ENCODE measurements at regions not wholly inside any gene's neighbourhood (a gene's known extent, or its start where the extent isn't known, plus 50 kb on each side); places are given as distances from the start of the nearest gene placed in this dataset.

GRCh38 chr14:61602733-61603077 lies 92.6 kb upstream of the HIF1A start:
- H3K4ac ChIP-seq (ENCODE audit: low read depth, low read length): no peak overlapping the region
- peaks cover 10% of the 10 kb centered on the region for H3K4me1 ChIP-seq (ENCODE audit: insufficient read depth, low read length)
- no peak for TF ChIP-seq CTCF (conservative IDR thresholded peaks at IDR 0.05)
- H2BK12ac ChIP-seq (ENCODE audit: insufficient read length, low read depth, low read length): no peak overlapping the region
- no CpG with 5 or more reads among the region's 1 CpG for WGBS (ENCODE audit: extremely low coverage, insufficient read length, low lambda C conversion rate)
- H4K8ac ChIP-seq (replicated peaks; ENCODE audit: insufficient read length, low read depth, low read length): no peak overlapping the region
- Mint-ChIP-seq H3K27me3 (ENCODE audit: low read depth) (no peaks in the 10 kb centered on the region), H3K9me3 (no peaks in the 10 kb centered on the region), H3K4me3 (no peak overlapping the region), H3K27ac (peak overlapping the region in 2 of 3 experiments; percentile 1 to 55; a peak in 1 of 7 replicates), H3K36me3 (ENCODE audit: insufficient read depth in 1 of 3, low read depth in 3 of 3) (no peaks in the 10 kb centered on the region), H3K4me1 (peaks cover 43 to 45% of the 10 kb centered on the region in 2 experiments)
- H2BK120ac ChIP-seq (ENCODE audit: low read depth, low read length, poor library complexity, severe bottlenecking): no peak overlapping the region
- H3K56ac ChIP-seq (ENCODE audit: insufficient read length, low read depth, low read length): no peak overlapping the region
- H2BK5ac ChIP-seq (ENCODE audit: insufficient read length, low read length): no peak overlapping the region
- no peak overlapping the region for H2BK20ac ChIP-seq (ENCODE audit: low read depth, low read length, poor library complexity, severe bottlenecking)
- no peak overlapping the region for H2AFZ ChIP-seq (ENCODE audit: low read length)
- no peak overlapping the region for H4K91ac ChIP-seq (ENCODE audit: insufficient read length, low read depth, low read length)
- no peak overlapping the region for H3T11ph ChIP-seq (ENCODE audit: low read length)
- H3K9ac ChIP-seq (ENCODE audit: extremely low read depth, insufficient read length, low read length): no peak overlapping the region
- H2AK5ac ChIP-seq (ENCODE audit: insufficient read length, low read length): no peak overlapping the region
- H3K18ac ChIP-seq (ENCODE audit: insufficient read length, low read depth, low read length): no peak overlapping the region
- H3K14ac ChIP-seq (ENCODE audit: insufficient read depth, low read length): no peak overlapping the region
- H3K23ac ChIP-seq (ENCODE audit: insufficient read length, low read depth, low read length): no peak overlapping the region
- H4K20me1 ChIP-seq (ENCODE audit: control insufficient read depth, insufficient read depth, insufficient read length): no peaks in the 10 kb centered on the region
- DNase-seq: no peak
- H3K79me1 ChIP-seq (ENCODE audit: insufficient read depth, low read depth, low read length, poor library complexity, severe bottlenecking): no peaks in the 10 kb centered on the region
- H3K27me3 ChIP-seq (ENCODE audit: insufficient read depth, low read length): no peaks in the 10 kb centered on the region
- H3K27ac ChIP-seq (ENCODE audit: insufficient read length, low read depth, low read length): no peak overlapping the region
- H3K79me2 ChIP-seq (ENCODE audit: insufficient read depth, low read length): no peaks in the 10 kb centered on the region
- no peak overlapping the region for H2BK15ac ChIP-seq (ENCODE audit: low read depth, low read length)
- H3K9me3 ChIP-seq (ENCODE audit: control insufficient read depth, low read depth, low read length): no peaks in the 10 kb centered on the region
- H3K4me2 ChIP-seq (ENCODE audit: insufficient read depth, insufficient read length, low read length): peak overlapping the region; percentile 9
- H3K23me2 ChIP-seq (ENCODE audit: insufficient read length, low read depth, low read length, poor library complexity, severe bottlenecking): no peaks in the 10 kb centered on the region
- H4K5ac ChIP-seq (ENCODE audit: insufficient read length, low read depth, low read length): no peak overlapping the region

Data from H9 (cell line).